HG03025 (cell line): ENCODE measurements at regions not wholly inside any gene's neighbourhood (a gene's known extent, or its start where the extent isn't known, plus 50 kb on each side); places are given as distances from the start of the nearest gene placed in this dataset.
"Not testable (repeated sequence)": the region's sequence is repeated elsewhere in the genome, so short reads cannot be mapped to it uniquely, and the experiment has no call there.

ENCODE experiments used
- ATAC-seq: cut with Tn5 transposase; IDR thresholded peaks from one replicate; pipeline ENCODE4 v1.9.1; 2021; ENCODE audit warnings: mild to moderate bottlenecking, moderate library complexity; ENCODE audit not compliant: unreplicated experiment, low FRiP score

- no peak for ATAC-seq
Measured at GRCh38 chr9:33623658-33624586, 99.9 kb downstream of the ANKRD18B start.

DNA sequence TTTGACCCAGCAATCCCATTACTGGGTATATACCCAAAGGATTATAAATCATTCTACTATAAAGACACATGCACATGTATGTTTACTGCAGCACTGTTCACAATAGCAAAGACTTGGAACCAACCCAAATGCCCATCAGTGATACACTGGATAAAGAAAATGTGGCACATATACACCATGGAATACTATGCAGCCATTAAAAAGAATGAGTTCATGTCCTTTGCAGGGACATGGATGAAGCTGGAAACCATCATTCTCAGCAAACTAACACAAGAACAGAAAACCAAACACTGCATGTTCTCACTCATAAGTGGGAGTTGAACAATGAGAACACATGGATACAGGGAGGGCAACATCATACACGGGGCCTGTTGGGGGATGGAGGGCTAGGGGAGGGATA is 104.3 kb downstream of the ANKRD18B start:
- not testable (repeated sequence) for ATAC-seq

GRCh38 chr9:33628865-33629410 is 104.9 kb downstream of the ANKRD18B start:
- no peak for ATAC-seq

DNA sequence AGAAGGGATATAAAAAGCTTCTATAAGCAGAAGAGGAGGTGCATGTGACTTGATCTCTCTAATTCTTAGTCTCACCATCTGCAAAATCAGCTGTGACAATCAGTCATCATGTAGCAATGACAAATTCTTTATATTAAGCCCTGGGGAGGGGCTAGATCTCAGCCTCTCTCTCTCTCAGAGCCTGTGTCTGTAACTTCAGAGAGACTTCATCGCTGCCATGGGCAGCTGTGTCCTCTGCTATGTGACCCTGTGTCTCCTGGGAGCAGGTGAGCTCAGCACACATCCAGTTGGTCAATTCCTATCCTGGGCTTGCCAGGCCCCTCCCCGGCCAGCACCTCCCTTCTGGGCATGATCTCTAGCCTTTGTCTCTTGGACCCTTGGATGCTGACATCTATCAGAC is 109.6 kb downstream of the ANKRD18B start:
- no peak for ATAC-seq

DNA sequence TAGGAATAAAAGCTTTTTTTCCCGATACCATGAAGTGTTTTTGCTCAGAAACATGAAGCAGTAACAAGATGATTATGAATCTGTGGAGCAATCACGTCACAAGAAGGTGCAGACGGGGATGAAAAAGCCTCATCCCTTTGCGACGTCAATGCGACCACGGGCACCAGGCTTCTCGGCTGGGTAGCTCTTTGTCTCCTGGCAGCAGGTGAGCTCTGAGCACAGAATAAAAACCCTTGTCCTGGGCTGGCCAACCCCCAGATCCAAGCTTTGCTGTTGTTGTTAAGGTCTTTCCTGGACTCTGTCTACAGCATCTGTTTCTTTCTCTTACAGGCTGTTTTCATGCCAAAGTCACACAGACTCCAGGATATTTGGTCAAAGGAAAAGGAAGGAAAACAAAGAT is 113.8 kb downstream of the ANKRD18B start:
- no peak for ATAC-seq

DNA sequence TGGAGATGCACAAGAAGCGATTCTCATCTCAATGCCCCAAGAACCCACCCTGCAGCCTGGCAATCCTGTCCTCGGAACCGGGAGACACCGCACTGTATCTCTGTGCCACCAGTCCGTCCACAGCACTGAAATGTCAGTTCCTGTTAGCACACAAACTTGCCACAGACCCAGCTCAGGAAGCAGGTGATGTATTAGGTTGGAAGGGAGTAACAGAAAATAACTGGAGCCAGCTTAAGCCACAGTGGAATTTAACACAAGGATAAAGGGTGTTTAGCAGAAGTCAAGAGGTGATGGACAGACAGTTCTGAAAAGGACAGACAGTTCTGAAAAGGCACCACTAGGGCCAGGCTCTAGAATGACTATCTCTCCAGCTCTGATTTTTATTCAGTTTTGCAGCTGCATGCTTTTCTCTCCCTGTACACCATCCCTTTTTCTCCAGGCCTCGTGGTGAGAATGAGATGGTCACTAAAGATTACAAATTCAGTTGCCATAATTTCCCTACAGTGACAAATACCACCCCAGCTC is 114.4 kb downstream of the ANKRD18B start:
- no peak for ATAC-seq

- no peak for ATAC-seq
Measured at GRCh38 chr9:33645706-33646105, 121.7 kb downstream of the ANKRD18B start.

DNA sequence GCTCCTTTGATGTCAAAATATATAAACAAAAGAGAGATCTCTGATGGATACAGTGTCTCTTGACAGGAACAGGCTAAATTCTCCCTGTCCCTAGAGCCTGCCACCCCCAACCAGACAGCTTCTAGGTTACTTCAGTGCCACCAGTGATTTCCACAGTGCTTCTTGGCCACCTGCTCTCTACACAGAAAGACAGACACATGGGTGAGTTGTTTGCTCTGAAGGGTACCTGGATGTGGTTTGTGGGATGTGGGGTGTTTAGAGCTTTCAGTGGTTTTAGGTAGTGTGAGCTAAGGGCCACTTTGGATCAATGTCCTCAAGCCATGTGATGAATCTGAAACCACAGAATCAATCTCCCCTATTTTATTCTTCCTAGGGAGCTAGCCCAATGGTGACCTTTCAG is 125.4 kb downstream of the ANKRD18B start:
- no peak for ATAC-seq

GRCh38 chr9:33651125-33651524 is 127.1 kb downstream of the ANKRD18B start:
- no peak for ATAC-seq

DNA sequence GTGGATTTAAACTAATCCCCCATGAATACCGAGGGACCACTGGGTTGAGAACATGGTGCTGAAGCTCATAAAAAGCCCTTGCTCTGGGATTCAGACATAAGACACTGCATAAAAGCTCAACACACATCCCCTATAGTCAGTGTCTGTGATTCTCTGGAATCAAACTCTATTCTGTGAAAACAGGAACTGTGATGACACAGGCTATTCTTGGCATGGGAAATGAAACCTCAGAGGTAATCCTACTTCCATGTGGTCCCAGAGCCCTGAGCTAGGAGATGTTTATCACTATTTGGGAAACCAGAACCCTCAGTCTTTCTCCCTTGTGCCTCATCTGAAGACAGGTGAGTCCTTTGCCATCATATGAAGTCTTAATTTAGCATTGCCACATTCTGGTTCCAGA is 135.4 kb upstream of the PRSS3 start:
- no peak for ATAC-seq

DNA sequence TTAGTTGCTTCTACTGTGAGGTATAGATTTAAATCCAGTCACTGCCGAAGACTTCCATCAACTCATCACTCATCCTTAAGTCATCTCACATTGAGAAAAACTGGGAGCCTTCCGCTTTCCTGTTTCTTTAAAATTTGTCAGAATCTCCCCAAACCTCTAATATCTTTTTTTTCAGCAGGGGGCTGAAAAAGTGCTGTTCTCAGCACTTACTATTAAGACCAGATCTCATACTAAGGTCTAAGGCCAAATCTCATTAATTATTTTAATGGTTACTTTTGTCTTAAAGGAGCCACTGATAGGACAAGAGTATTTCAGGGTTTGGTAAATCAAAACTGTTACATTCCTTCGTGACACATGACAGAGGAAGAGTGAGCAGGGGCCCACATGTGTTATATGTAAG is 134.6 kb upstream of the PRSS3 start:
- ATAC-seq = no peak

GRCh38 chr9:33661176-33661575 is 134.2 kb upstream of the PRSS3 start:
- no peak for ATAC-seq

- ATAC-seq = no peak
Measured at GRCh38 chr9:33662871-33663270, 132.5 kb upstream of the PRSS3 start.

DNA sequence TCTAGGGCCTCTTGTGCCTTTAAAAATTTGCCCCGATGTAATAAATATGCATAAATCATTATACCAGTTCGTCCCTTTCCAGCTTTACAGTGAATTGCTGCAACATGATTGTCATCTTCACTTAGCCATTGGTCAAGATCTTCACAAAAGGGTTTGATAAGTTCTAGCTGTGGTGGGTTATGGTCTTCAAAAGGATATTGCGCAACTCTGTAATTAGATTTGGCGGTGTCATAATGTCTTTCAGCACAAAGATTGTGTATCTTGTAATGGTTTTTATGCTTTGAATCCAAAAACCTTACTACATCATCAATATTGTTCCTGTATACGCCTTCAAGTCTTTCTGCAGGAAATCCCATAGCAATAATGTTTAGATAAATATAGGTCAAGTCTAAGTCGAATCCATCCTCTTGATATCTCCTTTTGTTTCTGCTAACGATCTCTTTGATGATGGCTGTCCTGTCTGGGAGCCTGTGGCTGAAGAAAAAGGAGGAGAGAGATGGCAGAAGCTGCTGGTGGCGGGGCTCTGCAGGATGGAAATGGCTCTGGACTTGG is 119.1 kb upstream of the PRSS3 start:
- not testable (repeated sequence) for ATAC-seq

GRCh38 chr9:33676746-33677505 is 118.4 kb upstream of the PRSS3 start:
- ATAC-seq = no peak

- ATAC-seq = no peak
Measured at GRCh38 chr9:33677506-33677809, 117.9 kb upstream of the PRSS3 start.

DNA sequence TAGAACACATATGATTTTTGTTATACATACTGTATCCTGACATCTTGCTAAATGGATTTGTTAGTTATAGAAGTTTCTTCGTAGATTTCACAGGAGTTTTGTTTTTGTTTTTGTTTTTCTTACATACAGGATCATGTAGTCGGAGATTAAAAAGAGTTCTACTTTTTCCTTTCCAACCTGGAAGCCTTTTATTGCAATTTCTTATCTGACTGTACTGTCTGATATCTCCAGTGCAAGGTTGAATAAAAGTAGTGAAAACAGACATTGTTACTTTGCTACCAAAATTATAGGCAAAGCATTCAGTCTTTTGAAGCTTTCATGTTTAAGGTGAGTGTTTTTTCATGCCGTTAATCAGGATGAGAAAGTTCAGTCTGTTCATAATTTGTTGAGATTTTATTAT is 117.4 kb upstream of the PRSS3 start:
- ATAC-seq = no peak

- no peak for ATAC-seq
Measured at GRCh38 chr9:33682551-33682950, 112.8 kb upstream of the PRSS3 start.

GRCh38 chr9:33684831-33685230 is 110.5 kb upstream of the PRSS3 start:
- no peak for ATAC-seq

DNA sequence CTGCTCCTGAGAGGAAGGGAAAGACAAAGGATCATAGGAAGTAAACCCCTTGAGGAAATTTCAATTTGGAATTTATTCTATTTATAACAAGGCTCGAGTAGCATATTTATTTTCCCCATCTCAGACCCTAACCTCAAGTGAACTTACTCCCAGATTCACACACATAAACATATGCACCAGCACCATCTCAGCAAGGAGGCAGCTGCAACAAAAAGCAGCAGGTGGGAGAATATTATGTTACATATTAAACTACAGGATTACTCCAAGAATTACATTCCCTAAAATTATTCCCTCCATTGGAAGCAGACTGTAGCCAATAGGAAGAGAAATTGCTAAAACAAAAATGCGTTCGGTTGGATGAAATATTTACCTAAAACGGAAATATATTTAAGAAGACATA is 108.4 kb upstream of the PRSS3 start:
- no peak for ATAC-seq

- no peak for ATAC-seq
Measured at GRCh38 chr9:33687779-33688178, 107.6 kb upstream of the PRSS3 start.
